Aorta (tissue), 5 donors: ENCODE measurements at regions not wholly inside any gene's neighbourhood (a gene's known extent, or its start where the extent isn't known, plus 50 kb on each side); places are given as distances from the start of the nearest gene placed in this dataset.
"Not testable (repeated sequence)": the region's sequence is repeated elsewhere in the genome, so short reads cannot be mapped to it uniquely, and the experiment has no call there.

Source experiments
- ATAC-seq: fragments of 200-7000 bp; cut with Tn5 transposase; one replicate; pipeline ENCODE4 v1.9.1; 2022; ENCODE audit warnings: moderate library complexity; ENCODE audit not compliant: low FRiP score
- DNase-seq, 2 donors: peaks; one replicate each; pipeline ENCODE4 v3.0.0-alpha.2; 2020
- H3K27ac ChIP-seq, 2 donors: one replicate each; pipeline ENCODE4 v1.5.1; 2013; ENCODE audit warnings: low read length in 2 of 2, mild to moderate bottlenecking in 2 of 2, moderate library complexity in 2 of 2, control low read depth in 1 of 2, inconsistent platforms in 1 of 2, low read depth in 1 of 2
- H3K27me3 ChIP-seq, 2 donors: one replicate each; pipeline ENCODE4 v1.6.1; 2013; ENCODE audit warnings: control low read depth in 1 of 2, low read length in 1 of 2, mild to moderate bottlenecking in 1 of 2, moderate library complexity in 1 of 2; ENCODE audit not compliant: insufficient read depth in 2 of 2, control insufficient read depth in 1 of 2
- H3K36me3 ChIP-seq, 2 donors: one replicate each; pipeline ENCODE4 v1.6.1; 2013; ENCODE audit warnings: control low read depth in 1 of 2, low read length in 1 of 2, mild to moderate bottlenecking in 1 of 2; ENCODE audit not compliant: insufficient read depth in 2 of 2, control insufficient read depth in 1 of 2
- H3K4me1 ChIP-seq, 2 donors: one replicate each; pipeline ENCODE4 v1.6.1; 2013; ENCODE audit warnings: low read length in 2 of 2, control low read depth in 1 of 2, mild to moderate bottlenecking in 1 of 2, moderate library complexity in 1 of 2; ENCODE audit not compliant: insufficient read depth in 2 of 2, control insufficient read depth in 1 of 2
- H3K4me3 ChIP-seq, 2 donors: one replicate each; pipeline ENCODE4 v1.5.1; 2013; ENCODE audit warnings: low read length in 2 of 2, control low read depth in 1 of 2, mild to moderate bottlenecking in 1 of 2
- H3K9me3 ChIP-seq: one replicate; pipeline ENCODE4 v1.6.1; 2013; ENCODE audit warnings: mild to moderate bottlenecking, low read length; ENCODE audit not compliant: control insufficient read depth
- WGBS, 2 donors: extraction: QIAGEN DNeasy Blood & Tissue Kit; methylation state at CpG; one replicate each; pipeline ENCODE4 v1.1.7; 2013; 5-methylcytosine and 5-hydroxymethylcytosine counted together
- intact Hi-C, 2 donors: fragments of 100-400 bp; cut with DNase I; formaldehyde crosslinking; loops; one replicate each; pipeline versions ENCODE4 v1.14.2 to v1.15.0; 2022
- donor health status: healthy with polysubstance abuse.
- donor health status: Bipolar disorder and iron deficiency.
- donor health status: DM: no; HTN: no; CAD: no.
- donor health status: DM: no; HTN: no; CAD: no.
- donor health status: DM: yes; HTN: yes; CAD: no.

- WGBS, 2 donors: 95 to 96% methylated on average over 5 of the region's 5 CpGs
- ATAC-seq (no peak), DNase-seq (no peak)
- Histone ChIP-seq H3K4me1 (no peaks in the 10 kb centered on the region), H3K4me3 (no peak overlapping the region), H3K36me3 (no peaks in the 10 kb centered on the region), H3K9me3 (no peaks in the 10 kb centered on the region), H3K27me3 (no peaks in the 10 kb centered on the region), H3K27ac (no peak overlapping the region)
- intact Hi-C loops: no loop called here
These were observed 129.1 kb upstream of the RAB4A start for GRCh38 chr1:229141689-229142377.

GRCh38 chr1:229142471-229142870 lies 128.4 kb upstream of the RAB4A start:
- intact Hi-C loops: no loop called here
- no peak overlapping the region for H3K4me3 ChIP-seq
- H3K36me3 ChIP-seq: no peaks in the 10 kb centered on the region
- H3K27me3 ChIP-seq: no peaks in the 10 kb centered on the region
- no peak for DNase-seq
- H3K27ac ChIP-seq: no peak overlapping the region
- WGBS, 2 donors: 90 to 95% methylated on average over 2 of the region's 2 CpGs
- ATAC-seq: no peak
- H3K9me3 ChIP-seq: no peaks in the 10 kb centered on the region
- H3K4me1 ChIP-seq: no peaks in the 10 kb centered on the region

GRCh38 chr1:229146647-229147046 lies 124.3 kb upstream of the RAB4A start:
- ATAC-seq: no peak
- intact Hi-C loops: no loop called here
- WGBS, 2 donors: 43 to 63% methylated on average over 9 of the region's 9 CpGs

GRCh38 chr1:229147072-229147471 lies 123.8 kb upstream of the RAB4A start:
- Histone ChIP-seq H3K27me3 (no peaks in the 10 kb centered on the region), H3K4me3 (no peak overlapping the region), H3K36me3 (no peaks in the 10 kb centered on the region), H3K4me1 (no peaks in the 10 kb centered on the region), H3K27ac (no peak overlapping the region), H3K9me3 (no peaks in the 10 kb centered on the region)
- DNase-seq: no peak
- 91 to 93% methylated on average over 16 of the region's 16 CpGs for WGBS, 2 donors
- intact Hi-C loops: no loop called here
- ATAC-seq: no peak

More at GRCh38 chr1:229146647-229147046, 124.3 kb upstream of the RAB4A start:
- no peak for DNase-seq
- no peak overlapping the region for H3K4me3 ChIP-seq
- no peak overlapping the region for H3K27ac ChIP-seq
- H3K27me3 ChIP-seq: no peaks in the 10 kb centered on the region
- no peaks in the 10 kb centered on the region for H3K9me3 ChIP-seq
- H3K36me3 ChIP-seq: no peaks in the 10 kb centered on the region
- H3K4me1 ChIP-seq: no peaks in the 10 kb centered on the region

GRCh38 chr1:229148041-229148671 lies 122.8 kb upstream of the RAB4A start:
- Histone ChIP-seq H3K4me3 (no peak overlapping the region), H3K4me1 (no peaks in the 10 kb centered on the region), H3K9me3 (no peaks in the 10 kb centered on the region), H3K27me3 (no peaks in the 10 kb centered on the region), H3K36me3 (no peaks in the 10 kb centered on the region), H3K27ac (no peak overlapping the region)
- DNase-seq (no peak), ATAC-seq (peak; percentile 38)
- intact Hi-C loops: no loop called here
- WGBS, 2 donors: 12 to 16% methylated on average over 13 of the region's 13 CpGs

GRCh38 chr1:229148743-229149142 lies 122.2 kb upstream of the RAB4A start:
- Histone ChIP-seq H3K27ac (no peak overlapping the region), H3K36me3 (no peaks in the 10 kb centered on the region), H3K4me3 (no peak overlapping the region), H3K9me3 (no peaks in the 10 kb centered on the region), H3K4me1 (no peaks in the 10 kb centered on the region), H3K27me3 (no peaks in the 10 kb centered on the region)
- DNase-seq (no peak), ATAC-seq (no peak)
- WGBS, 2 donors: 80 to 88% methylated on average over 7 of the region's 7 CpGs
- intact Hi-C loops: no loop called here

- no peak overlapping the region for H3K4me3 ChIP-seq
- DNase-seq: no peak
- H3K27me3 ChIP-seq: no peaks in the 10 kb centered on the region
- no peaks in the 10 kb centered on the region for H3K9me3 ChIP-seq
- H3K4me1 ChIP-seq: no peaks in the 10 kb centered on the region
- no peak overlapping the region for H3K27ac ChIP-seq
- H3K36me3 ChIP-seq: no peaks in the 10 kb centered on the region
- ATAC-seq: no peak
- WGBS, 2 donors: 97% methylated on average over 2 of the region's 2 CpGs
- intact Hi-C loops: no loop called here
These were observed 121.5 kb upstream of the RAB4A start for GRCh38 chr1:229149435-229149834.

GRCh38 chr1:229150518-229150917 lies 120.4 kb upstream of the RAB4A start:
- H3K4me3 ChIP-seq: no peak overlapping the region
- intact Hi-C loops: loop anchor here in 1 of 2 donors (10.0 kb wide), 1 partner anchor 226 kb away; no protein-coding TSS in a partner anchor
- no peak for DNase-seq
- no peaks in the 10 kb centered on the region for H3K36me3 ChIP-seq
- WGBS, 2 donors: 96 to 100% methylated on average over 7 of the region's 7 CpGs
- H3K9me3 ChIP-seq: no peaks in the 10 kb centered on the region
- H3K27me3 ChIP-seq: no peaks in the 10 kb centered on the region
- H3K27ac ChIP-seq: no peak overlapping the region
- H3K4me1 ChIP-seq: no peaks in the 10 kb centered on the region
- ATAC-seq: no peak

GRCh38 chr1:229151412-229151811 lies 119.5 kb upstream of the RAB4A start:
- H3K4me1 ChIP-seq, H3K36me3 ChIP-seq, H3K9me3 ChIP-seq, DNase-seq, H3K27me3 ChIP-seq, H3K4me3 ChIP-seq, H3K27ac ChIP-seq, ATAC-seq: not testable (repeated sequence)
- 98% methylated on average over 4 of the region's 4 CpGs for WGBS, 2 donors
- intact Hi-C loops: loop anchor here in 1 of 2 donors (10.0 kb wide), 1 partner anchor 227 kb away; no protein-coding TSS in a partner anchor
